ENCODE measurements at regions not wholly inside any gene's neighbourhood (a gene's known extent, or its start where the extent isn't known, plus 50 kb on each side); places are given as distances from the start of the nearest gene placed in this dataset.

DNA sequence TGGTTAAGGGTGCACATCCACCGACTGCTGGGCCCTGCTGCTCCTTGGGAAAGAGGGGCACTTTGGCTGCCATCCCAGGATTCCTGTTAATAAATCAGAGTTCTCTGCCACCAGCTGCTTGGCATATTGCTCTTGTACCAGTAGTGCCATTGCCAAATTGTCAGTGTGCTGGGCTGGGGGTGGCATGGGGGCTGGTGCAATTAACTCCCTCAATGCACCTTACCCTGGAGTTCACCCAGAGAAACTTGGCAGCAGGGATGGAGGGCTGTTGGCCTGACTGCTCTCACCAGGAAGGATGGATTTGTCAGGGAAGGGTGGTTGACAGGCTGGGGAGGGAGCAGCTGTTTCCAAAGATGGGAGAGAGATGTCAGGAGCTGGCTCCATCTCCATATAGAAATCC lies 94.6 kb upstream of the SKOR2 start:
- H3K27ac Mint-ChIP-seq = no peak overlapping the region
- H3K9me3 Mint-ChIP-seq = no peaks in the 10 kb centered on the region
- no peak for DNase-seq
- H3K36me3 Mint-ChIP-seq = no peaks in the 10 kb centered on the region
- peaks cover 0 to 2% (median 0%) of the 10 kb centered on the region in 3 donors for H3K27me3 Mint-ChIP-seq (ENCODE audit: low read depth in 3 of 3)
- H3K4me3 Mint-ChIP-seq = no peak overlapping the region
- H3K4me1 Mint-ChIP-seq = no peaks in the 10 kb centered on the region

DNA sequence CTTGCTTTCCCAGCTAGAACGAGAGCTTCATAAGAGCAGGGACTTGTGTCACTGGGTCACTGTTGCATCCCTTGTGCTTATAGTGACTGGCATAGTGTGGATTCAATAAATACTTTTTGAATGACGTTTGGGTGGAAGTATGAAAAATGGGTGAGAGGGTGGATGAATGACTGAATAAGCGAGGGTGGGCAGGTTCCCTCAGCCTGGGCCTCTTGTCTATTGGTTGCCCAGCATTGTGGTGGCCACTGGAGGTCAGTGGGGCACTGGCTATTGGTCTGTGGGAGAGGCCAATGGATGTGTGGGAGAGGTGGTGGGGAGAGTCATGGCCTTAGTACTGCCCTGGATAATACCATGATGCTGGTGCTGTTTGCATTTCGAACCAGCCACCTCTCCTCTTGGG lies 93.8 kb upstream of the SKOR2 start:
- Mint-ChIP-seq H3K27me3 (ENCODE audit: low read depth in 3 of 3) (peaks cover 0 to 2% (median 2%) of the 10 kb centered on the region in 3 donors), H3K4me1 (no peaks in the 10 kb centered on the region), H3K9me3 (no peaks in the 10 kb centered on the region)

DNA sequence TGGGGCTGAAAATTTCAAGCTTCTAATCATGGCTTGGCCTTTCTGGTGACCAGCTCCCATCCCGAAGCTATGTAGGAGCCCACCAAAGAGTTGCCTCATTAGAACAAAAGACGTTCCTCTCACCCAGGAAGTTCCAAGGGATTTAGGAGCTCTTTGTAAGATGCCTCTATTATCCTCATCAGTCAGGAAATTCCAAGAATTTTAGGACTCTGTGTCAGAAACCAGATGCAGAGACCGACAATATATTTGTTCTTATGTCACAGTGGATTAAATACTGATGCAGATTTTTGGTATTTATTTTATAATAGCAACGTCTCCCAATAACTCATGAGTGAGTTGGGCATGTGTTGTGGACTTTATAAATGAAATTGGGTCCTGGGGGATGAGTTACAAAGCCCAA lies 91.8 kb upstream of the SKOR2 start:
- no peak for DNase-seq
- peaks cover 0 to 4% (median 2%) of the 10 kb centered on the region in 3 donors for H3K27me3 Mint-ChIP-seq (ENCODE audit: low read depth in 3 of 3)
- H3K36me3 Mint-ChIP-seq = no peaks in the 10 kb centered on the region
- H3K9me3 Mint-ChIP-seq = no peaks in the 10 kb centered on the region
- H3K4me3 Mint-ChIP-seq = no peak overlapping the region
- H3K4me1 Mint-ChIP-seq = no peaks in the 10 kb centered on the region
- no peak overlapping the region for H3K27ac Mint-ChIP-seq

More for the DNA sequence above, 93.8 kb upstream of the SKOR2 start:
- no peaks in the 10 kb centered on the region for H3K36me3 Mint-ChIP-seq
- no peak overlapping the region for H3K27ac Mint-ChIP-seq
- DNase-seq = no peak
- no peak overlapping the region for H3K4me3 Mint-ChIP-seq

DNA sequence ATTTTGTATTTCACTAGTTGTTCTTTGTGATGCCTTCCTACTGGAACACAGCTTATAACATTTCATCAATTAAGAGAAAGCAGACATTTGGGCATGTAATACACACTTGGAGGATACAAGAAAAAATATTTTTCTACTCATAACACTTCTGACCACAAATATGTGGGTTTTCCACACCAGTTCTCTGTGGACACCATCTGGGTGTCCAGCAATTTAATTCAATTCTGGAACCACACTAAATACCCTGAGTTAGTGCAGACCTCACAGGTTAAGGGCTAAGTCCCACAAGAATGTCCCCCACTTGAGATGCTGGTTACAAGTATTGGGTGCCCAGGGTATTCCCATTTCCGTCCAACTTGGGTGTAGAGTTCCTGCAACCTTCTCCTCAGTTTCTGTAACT lies 91.1 kb upstream of the SKOR2 start:
- Mint-ChIP-seq H3K9me3 (no peaks in the 10 kb centered on the region), H3K4me3 (no peak overlapping the region), H3K27ac (no peak overlapping the region), H3K4me1 (no peaks in the 10 kb centered on the region), H3K27me3 (ENCODE audit: low read depth in 3 of 3) (peaks cover 0 to 4% (median 2%) of the 10 kb centered on the region in 3 donors), H3K36me3 (no peaks in the 10 kb centered on the region)
- DNase-seq = no peak

DNA sequence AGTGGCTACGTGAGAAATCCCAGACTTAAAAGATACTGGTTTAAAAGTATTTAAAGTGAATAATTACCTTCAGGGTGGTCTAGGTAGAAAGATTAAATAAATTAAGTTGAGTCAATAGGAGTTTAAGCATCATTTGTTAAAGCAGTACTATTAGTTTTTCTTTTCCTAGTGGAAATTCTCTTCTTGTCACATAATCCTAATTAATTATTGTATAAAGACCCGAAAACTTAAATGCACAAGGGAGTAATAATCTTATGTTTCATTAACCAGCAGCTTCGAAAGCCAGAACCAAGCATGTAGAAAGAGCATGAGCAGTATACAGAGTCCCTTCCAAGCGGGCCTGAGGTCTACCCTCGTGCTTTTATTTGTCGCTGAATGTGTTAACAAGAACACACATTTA lies 90.2 kb upstream of the SKOR2 start:
- no peaks in the 10 kb centered on the region for H3K4me1 Mint-ChIP-seq
- H3K27me3 Mint-ChIP-seq (ENCODE audit: low read depth in 3 of 3) = peaks cover 2 to 6% (median 3%) of the 10 kb centered on the region in 3 donors
- no peak for DNase-seq
- H3K9me3 Mint-ChIP-seq = no peaks in the 10 kb centered on the region
- no peaks in the 10 kb centered on the region for H3K36me3 Mint-ChIP-seq
- H3K4me3 Mint-ChIP-seq = no peak overlapping the region
- H3K27ac Mint-ChIP-seq = no peak overlapping the region

DNA sequence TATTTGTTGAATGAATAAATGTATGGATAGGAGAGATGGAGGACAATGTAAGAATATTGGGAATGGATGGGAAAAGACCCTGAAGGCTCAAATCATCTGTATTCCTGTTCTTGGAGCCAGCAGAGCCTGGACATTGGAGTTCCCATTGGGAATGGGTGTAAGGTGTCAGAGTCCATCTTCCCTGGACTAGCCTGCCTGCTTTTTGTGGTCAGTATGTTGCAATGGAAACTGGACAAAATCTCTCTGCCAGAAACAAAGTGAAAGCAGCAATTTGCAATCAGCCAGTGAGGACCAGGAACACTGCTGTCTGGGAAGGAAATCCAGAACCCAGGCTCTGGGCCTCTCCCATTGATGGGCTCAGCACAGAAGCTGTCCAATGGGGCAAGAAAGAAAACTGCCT lies 83.5 kb upstream of the SKOR2 start:
- Mint-ChIP-seq H3K36me3 (no peaks in the 10 kb centered on the region), H3K4me1 (no peaks in the 10 kb centered on the region), H3K27me3 (ENCODE audit: low read depth in 3 of 3) (peaks cover 2 to 5% (median 2%) of the 10 kb centered on the region in 3 donors), H3K4me3 (no peak overlapping the region), H3K9me3 (peaks cover 0 to 2% (median 0%) of the 10 kb centered on the region in 6 donors), H3K27ac (no peak overlapping the region)
- DNase-seq = no peak

DNA sequence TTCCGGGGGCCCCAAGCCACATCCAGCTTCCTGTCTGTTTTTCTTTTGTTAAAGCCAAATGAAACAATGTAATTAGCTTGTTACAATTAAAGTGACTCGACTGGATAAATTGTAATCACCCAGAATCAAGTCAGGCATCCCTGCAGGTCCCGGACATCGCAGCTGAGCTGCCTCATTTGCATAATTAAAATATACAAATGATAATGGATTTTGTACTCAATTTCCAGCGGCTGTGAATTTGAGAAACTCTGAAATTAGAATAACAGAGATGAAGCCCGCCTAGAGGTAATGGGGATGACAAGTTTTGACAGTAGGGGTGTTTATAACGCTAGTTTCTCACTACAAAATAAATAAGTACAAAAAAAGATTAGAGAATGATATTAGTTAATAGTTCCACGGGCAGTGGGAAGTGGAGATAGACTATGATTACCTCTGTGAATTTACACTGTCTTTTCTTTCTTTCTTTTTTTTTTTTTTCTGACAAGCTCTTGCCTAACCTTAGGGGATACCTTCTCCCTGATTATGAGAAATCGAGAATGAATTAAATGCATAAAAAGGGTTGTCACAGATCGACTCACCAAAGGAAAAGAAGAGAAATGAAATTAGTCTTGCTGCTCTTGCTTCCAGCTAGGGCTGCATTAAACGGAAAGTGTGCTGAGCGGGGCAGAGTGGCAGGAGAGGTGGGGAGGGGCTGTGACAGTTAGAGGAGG lies 82.6 kb upstream of the SKOR2 start:
- H3K36me3 Mint-ChIP-seq = no peaks in the 10 kb centered on the region
- H3K9me3 Mint-ChIP-seq = peaks cover 0 to 2% (median 0%) of the 10 kb centered on the region in 6 donors
- peaks cover 2 to 5% (median 2%) of the 10 kb centered on the region in 3 donors for H3K27me3 Mint-ChIP-seq (ENCODE audit: low read depth in 3 of 3)

DNA sequence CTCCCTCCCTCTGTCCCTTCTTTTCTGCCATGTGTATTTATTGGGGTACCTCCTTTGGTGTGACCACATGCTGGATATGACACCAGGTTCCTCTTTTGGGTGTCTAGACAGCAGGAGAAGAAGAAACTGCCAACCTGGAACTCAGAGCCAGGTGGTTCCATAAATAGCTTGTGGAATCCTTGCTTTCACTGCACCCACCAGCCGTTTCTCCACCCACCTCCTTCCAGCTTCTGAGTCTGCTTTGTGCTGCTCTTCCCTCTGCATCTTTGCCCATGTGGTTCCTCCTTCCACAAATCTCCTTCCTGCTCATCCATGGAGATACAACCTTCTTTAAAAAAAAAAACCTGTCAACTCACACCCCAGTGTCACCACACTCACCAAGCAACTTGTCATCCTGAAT lies 80.2 kb upstream of the SKOR2 start:
- Mint-ChIP-seq H3K27ac (no peak overlapping the region), H3K36me3 (no peaks in the 10 kb centered on the region), H3K4me3 (no peak overlapping the region), H3K9me3 (peaks cover 0 to 2% (median 0%) of the 10 kb centered on the region in 6 donors), H3K27me3 (ENCODE audit: low read depth in 3 of 3) (peaks cover 2 to 4% (median 3%) of the 10 kb centered on the region in 3 donors), H3K4me1 (no peaks in the 10 kb centered on the region)
- no peak for DNase-seq

More for the DNA sequence above, 82.6 kb upstream of the SKOR2 start:
- Mint-ChIP-seq H3K4me1 (no peaks in the 10 kb centered on the region), H3K4me3 (no peak overlapping the region), H3K27ac (no peak overlapping the region)
- DNase-seq = no peak

DNA sequence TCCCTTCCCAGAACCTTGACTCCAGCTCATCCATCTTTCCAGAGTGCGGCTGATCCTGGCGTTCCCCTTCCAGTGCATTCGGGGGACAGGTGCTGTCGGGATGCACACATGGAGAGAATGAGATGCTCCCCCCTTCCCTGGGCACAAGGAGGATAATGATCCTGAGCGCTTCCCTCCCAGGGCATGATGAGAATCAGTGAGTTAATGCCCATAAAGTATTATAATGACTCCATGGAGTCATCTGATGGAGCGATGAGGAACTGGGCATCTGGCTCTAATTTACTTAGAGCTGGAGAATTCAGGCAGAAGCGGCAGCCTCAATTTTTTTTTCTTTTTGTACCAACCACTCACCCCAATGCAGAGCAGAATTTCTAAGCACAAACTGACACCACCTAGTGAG lies 79.6 kb upstream of the SKOR2 start:
- no peak for DNase-seq
- Mint-ChIP-seq H3K9me3 (peaks cover 0 to 2% (median 0%) of the 10 kb centered on the region in 6 donors), H3K27me3 (ENCODE audit: low read depth in 3 of 3) (peaks cover 2 to 3% (median 2%) of the 10 kb centered on the region in 3 donors), H3K27ac (no peak overlapping the region), H3K36me3 (no peaks in the 10 kb centered on the region), H3K4me1 (no peaks in the 10 kb centered on the region), H3K4me3 (no peak overlapping the region)

DNA sequence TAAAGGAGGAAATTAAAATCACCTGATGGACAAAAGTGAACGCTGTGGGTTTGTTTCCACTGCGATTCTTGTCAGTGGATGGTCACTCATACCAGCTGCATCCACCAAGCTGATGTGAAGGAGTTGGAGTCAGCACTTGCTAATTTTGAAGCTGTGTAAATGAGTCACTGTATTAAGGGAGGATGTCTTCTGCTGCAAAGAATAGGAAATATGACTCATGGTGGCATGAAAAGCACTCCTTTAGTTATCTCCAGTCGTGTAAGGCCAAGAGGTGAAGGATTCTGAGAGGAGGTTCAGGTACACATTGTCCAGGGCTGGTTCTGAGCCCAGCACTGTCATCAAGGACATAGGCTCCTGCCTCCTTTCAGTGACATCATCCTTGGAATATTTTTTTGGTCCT lies 71.7 kb upstream of the SKOR2 start:
- Mint-ChIP-seq H3K36me3 (no peaks in the 10 kb centered on the region), H3K4me1 (no peaks in the 10 kb centered on the region), H3K4me3 (no peak overlapping the region), H3K27ac (no peak overlapping the region), H3K27me3 (ENCODE audit: low read depth in 3 of 3) (peaks cover 3 to 4% (median 3%) of the 10 kb centered on the region in 3 donors), H3K9me3 (peaks cover 0 to 9% (median 0%) of the 10 kb centered on the region in 6 donors)
- no peak for DNase-seq

DNA sequence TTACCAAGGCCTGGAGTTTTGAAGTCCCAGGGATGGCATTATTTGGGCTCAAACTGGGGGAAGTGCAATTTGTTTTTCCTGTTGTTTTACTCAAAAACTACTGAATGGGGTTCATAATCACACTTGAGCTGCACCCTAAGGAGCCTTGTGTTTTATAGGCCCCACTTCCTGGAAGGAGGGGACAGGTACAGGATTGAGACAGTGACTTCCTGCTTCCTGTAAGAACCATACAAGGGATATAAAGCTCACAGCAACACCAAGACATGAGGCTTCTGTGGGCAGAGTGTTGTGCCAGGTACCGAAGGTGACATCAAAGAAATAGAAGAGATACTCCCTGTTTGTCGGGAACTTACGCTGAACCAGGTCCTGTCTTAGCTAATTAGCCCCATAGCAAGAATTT lies 70.4 kb upstream of the SKOR2 start:
- Mint-ChIP-seq H3K9me3 (peaks cover 0 to 11% (median 0%) of the 10 kb centered on the region in 6 donors), H3K27ac (no peak overlapping the region), H3K4me1 (no peaks in the 10 kb centered on the region), H3K4me3 (no peak overlapping the region), H3K36me3 (no peaks in the 10 kb centered on the region), H3K27me3 (ENCODE audit: low read depth in 3 of 3) (peaks cover 0 to 3% (median 3%) of the 10 kb centered on the region in 3 donors)
- DNase-seq = no peak

DNA sequence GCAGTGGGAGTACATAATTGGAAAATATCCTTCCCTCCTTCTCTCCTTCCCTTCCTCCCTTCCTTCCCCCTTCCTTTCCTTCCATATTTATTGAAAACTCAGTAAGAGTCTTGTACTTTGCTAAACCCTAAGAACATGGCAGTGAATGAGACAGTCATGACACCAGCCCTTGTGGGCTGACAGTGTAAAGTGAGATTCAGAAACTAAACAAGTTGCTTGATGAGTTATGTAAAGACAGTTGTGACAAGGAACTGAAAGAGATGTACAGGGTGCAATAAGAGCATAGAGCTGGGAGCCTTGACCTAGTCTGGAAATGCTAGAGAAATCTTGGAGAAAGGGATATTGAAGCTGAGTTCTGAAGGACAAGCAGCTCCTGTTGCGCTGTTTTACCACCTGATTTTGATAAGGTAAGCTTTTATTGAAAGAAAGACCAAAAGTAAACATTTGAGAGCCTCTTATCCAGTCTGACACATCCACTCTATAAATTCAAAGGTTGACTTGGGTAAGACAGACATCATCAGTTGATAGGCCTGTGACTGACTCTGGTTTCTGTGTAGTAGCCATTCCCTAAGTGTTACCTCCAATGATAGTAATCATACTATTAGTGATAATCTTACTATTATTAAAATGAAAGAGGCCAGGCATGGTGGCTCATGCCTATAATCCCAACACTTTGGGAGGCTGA lies 66.5 kb upstream of the SKOR2 start:
- Mint-ChIP-seq H3K36me3 (no peaks in the 10 kb centered on the region), H3K9me3 (peaks cover 0 to 11% (median 0%) of the 10 kb centered on the region in 6 donors), H3K27me3 (ENCODE audit: low read depth in 3 of 3) (peaks cover 0 to 3% (median 2%) of the 10 kb centered on the region in 3 donors), H3K4me1 (no peaks in the 10 kb centered on the region), H3K27ac (no peak overlapping the region), H3K4me3 (no peak overlapping the region)
- DNase-seq = no peak

DNA sequence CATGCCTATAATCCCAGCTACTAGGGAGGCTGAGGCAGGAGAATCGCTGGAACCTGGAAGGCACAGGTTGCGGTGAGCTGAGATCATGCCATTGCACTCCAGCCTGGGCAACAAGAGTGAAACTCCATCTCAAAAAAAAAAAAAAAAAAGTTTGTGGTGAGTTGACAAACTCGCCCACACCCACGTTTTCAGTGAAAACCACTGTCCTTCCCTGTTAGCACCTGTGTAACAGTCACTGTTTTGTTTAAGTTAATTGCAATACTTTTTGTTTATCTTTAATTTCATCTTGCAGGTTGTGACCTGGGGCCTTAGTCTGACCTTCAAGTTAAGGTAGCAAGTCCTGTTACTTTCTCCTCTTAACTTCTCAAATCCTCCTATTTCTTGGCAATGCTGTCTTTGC lies 65.5 kb upstream of the SKOR2 start:
- no peak for DNase-seq
- peaks cover 0 to 4% (median 3%) of the 10 kb centered on the region in 3 donors for H3K27me3 Mint-ChIP-seq (ENCODE audit: low read depth in 3 of 3)
- H3K36me3 Mint-ChIP-seq = no peaks in the 10 kb centered on the region
- H3K9me3 Mint-ChIP-seq = peaks cover 0 to 6% (median 0%) of the 10 kb centered on the region in 6 donors
- no peaks in the 10 kb centered on the region for H3K4me1 Mint-ChIP-seq
- no peak overlapping the region for H3K27ac Mint-ChIP-seq
- H3K4me3 Mint-ChIP-seq = no peak overlapping the region

DNA sequence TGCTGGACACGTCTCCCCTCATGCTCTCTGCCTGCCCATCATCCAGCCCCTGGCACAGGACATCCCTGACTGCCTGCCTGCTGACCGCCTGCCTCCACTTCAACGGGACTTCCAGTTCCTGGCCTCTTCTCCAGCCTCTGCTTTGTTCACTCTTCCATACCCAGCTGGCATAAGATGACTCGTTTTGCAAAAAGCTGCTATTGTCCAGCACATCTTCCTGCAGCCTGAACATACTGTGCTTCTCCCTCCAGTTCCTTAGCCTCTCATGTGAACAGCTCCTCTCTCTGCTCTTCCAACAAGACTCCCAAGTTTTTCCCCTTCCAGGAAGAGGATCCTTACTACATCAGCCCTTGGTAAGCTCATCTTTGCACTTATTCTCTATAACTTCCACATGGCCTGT lies 62.4 kb upstream of the SKOR2 start:
- no peak for DNase-seq
- no peaks in the 10 kb centered on the region for H3K4me1 Mint-ChIP-seq
- H3K27ac Mint-ChIP-seq = no peak overlapping the region
- peaks cover 0 to 6% (median 0%) of the 10 kb centered on the region in 6 donors for H3K9me3 Mint-ChIP-seq
- H3K4me3 Mint-ChIP-seq = no peak overlapping the region
- peaks cover 2 to 4% (median 3%) of the 10 kb centered on the region in 3 donors for H3K27me3 Mint-ChIP-seq (ENCODE audit: low read depth in 3 of 3)
- H3K36me3 Mint-ChIP-seq = no peaks in the 10 kb centered on the region
